Vagina (tissue), 2 donors: ENCODE measurements at regions not wholly inside any gene's neighbourhood (a gene's known extent, or its start where the extent isn't known, plus 50 kb on each side); places are given as distances from the start of the nearest gene placed in this dataset.

Experiments
- DNase-seq, 2 donors: peaks; one replicate each; pipeline ENCODE4 v3.0.0-alpha.2; 2017; ENCODE audit errors: extremely low spot score in 2 of 2
- H3K27ac ChIP-seq: fragments of 200-600 bp; sonication (generic); one replicate; pipeline ENCODE4 v1.5.1; 2019
- H3K27me3 ChIP-seq: fragments of 200-600 bp; sonication (generic); one replicate; pipeline ENCODE4 v1.5.1; 2019
- H3K36me3 ChIP-seq, 2 donors: fragments of 200-600 bp; sonication (generic); one replicate each; pipeline ENCODE4 v1.5.1; 2017 to 2019
- H3K4me1 ChIP-seq: fragments of 200-600 bp; sonication (generic); one replicate; pipeline ENCODE4 v1.5.1; 2019
- H3K4me3 ChIP-seq, 2 donors: fragments of 200-600 bp; sonication (generic); 1 replicate in 1 of 2; 2 replicates in 1 of 2; pipeline ENCODE4 v1.5.1; 2016 to 2019
- H3K9me3 ChIP-seq: fragments of 200-600 bp; sonication (generic); one replicate; pipeline ENCODE4 v1.5.1; 2019
- POLR2A ChIP-seq, 2 donors: fragments of 450-650 bp; IDR thresholded peaks; one replicate each; pipeline ENCODE4 v1.6.1; 2017; ENCODE audit warnings: antibody characterized with exemption in 2 of 2, mild to moderate bottlenecking in 2 of 2, moderate library complexity in 2 of 2
- POLR2AphosphoS5 ChIP-seq, 2 donors: sonication (generic); formaldehyde crosslinking; IDR thresholded peaks; one replicate each; pipeline ENCODE4 v1.9.0; 2017; ENCODE audit warnings: antibody characterized with exemption in 2 of 2, mild to moderate bottlenecking in 2 of 2, low read depth in 1 of 2; ENCODE audit not compliant: insufficient read depth in 1 of 2
- intact Hi-C: fragments of 100-400 bp; cut with DNase I; formaldehyde crosslinking; loops from one replicate; pipeline ENCODE4 v1.15.1; 2023
- TF ChIP-seq, protein P1 (sequence below), 3 experiments: fragments of 450-650 bp in 2 of 3; fragments of 200-600 bp in 1 of 3; sonication (generic) in 1 of 3; IDR thresholded peaks; one replicate each; pipeline ENCODE4 v1.5.1; 2017 to 2019; ENCODE audit warnings: antibody characterized with exemption in 3 of 3, mild to moderate bottlenecking in 2 of 3, moderate library complexity in 2 of 3

DNA sequence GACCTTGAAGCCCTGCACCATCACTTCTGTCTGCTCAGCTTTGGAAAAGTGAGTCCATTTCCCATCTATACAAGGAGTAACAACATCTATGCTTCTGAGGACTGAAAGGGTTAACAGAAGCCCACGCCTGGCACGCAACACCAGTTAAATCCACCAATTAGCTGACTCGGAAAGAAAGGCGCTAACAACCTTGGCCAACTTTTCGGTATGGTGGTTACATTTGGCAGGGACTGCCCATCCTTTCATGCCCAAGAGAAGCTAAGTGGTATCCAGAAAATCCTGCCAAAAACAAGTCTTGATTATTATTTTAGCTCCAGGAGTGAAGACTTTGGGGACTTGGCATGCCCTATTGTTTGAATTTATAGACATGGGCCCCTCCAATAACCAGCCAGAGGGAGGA lies 202.3 kb upstream of the RPL38 start:
- Histone ChIP-seq H3K4me3 (no peak overlapping the region), H3K4me1 (peaks cover 12% of the 10 kb centered on the region), H3K27me3 (no peaks in the 10 kb centered on the region), H3K9me3 (no peaks in the 10 kb centered on the region), H3K27ac (no peak overlapping the region), H3K36me3 (no peaks in the 10 kb centered on the region)
- intact Hi-C loops, result no loop called here
- no peak for DNase-seq
- TF ChIP-seq POLR2AphosphoS5 (IDR thresholded peaks at IDR 0.05; ENCODE audit: insufficient read depth in 1 of 2, low read depth in 1 of 2), result no peak
- TF ChIP-seq, protein P1, sequence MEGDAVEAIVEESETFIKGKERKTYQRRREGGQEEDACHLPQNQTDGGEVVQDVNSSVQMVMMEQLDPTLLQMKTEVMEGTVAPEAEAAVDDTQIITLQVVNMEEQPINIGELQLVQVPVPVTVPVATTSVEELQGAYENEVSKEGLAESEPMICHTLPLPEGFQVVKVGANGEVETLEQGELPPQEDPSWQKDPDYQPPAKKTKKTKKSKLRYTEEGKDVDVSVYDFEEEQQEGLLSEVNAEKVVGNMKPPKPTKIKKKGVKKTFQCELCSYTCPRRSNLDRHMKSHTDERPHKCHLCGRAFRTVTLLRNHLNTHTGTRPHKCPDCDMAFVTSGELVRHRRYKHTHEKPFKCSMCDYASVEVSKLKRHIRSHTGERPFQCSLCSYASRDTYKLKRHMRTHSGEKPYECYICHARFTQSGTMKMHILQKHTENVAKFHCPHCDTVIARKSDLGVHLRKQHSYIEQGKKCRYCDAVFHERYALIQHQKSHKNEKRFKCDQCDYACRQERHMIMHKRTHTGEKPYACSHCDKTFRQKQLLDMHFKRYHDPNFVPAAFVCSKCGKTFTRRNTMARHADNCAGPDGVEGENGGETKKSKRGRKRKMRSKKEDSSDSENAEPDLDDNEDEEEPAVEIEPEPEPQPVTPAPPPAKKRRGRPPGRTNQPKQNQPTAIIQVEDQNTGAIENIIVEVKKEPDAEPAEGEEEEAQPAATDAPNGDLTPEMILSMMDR (IDR thresholded peaks at IDR 0.05), result no peak
- no peak for TF ChIP-seq POLR2A (IDR thresholded peaks at IDR 0.05)

DNA sequence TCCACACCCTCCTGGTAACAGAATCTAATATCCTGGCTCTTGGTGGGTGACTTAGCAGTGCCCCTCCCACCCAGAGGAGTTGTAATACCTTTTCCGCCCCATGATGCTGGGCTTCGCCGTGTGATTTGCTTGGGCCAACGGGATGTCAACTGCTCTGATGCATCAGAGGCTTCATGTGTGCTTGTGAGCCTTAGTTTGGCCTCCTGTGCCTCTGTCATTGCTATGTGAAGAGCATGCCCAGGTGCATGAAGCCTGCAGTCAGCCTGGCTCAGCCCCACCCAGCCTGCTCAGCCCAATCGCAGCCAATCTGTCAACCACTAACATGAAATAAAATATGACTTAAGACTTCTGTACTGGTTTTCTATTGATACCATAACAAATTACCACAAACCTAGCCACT lies 201.2 kb upstream of the RPL38 start:
- H3K9me3 ChIP-seq, result no peaks in the 10 kb centered on the region
- no peak overlapping the region for H3K27ac ChIP-seq
- no peak for DNase-seq
- intact Hi-C loops, result no loop called here
- H3K36me3 ChIP-seq, result no peaks in the 10 kb centered on the region
- H3K4me3 ChIP-seq, result no peak overlapping the region
- peaks cover 12% of the 10 kb centered on the region for H3K4me1 ChIP-seq
- no peak for TF ChIP-seq POLR2A (IDR thresholded peaks at IDR 0.05)
- TF ChIP-seq POLR2AphosphoS5 (IDR thresholded peaks at IDR 0.05; ENCODE audit: insufficient read depth in 1 of 2, low read depth in 1 of 2), result no peak
- TF ChIP-seq, protein P1 (IDR thresholded peaks at IDR 0.05), result no peak
- no peaks in the 10 kb centered on the region for H3K27me3 ChIP-seq

DNA sequence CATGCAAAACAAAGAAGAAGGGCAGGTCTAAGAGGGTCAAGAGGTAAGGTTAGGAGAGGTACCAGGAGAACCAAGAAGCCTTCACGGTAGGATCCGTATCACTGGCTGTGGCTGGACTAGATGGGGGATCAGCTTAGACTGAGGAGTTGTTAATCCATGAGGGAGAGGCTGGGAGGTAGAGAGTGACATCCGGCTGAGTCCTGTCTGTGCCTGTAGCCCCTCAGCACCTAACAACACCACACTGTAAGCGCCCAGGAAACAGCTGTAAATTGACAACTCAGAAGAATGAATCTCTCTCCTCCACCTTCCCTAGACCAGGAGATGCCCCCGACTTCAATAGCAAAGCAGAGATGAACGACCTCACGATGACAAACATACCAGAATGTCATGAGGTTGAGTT lies 199.4 kb upstream of the RPL38 start:
- no peaks in the 10 kb centered on the region for H3K27me3 ChIP-seq
- intact Hi-C loops, result no loop called here
- H3K4me1 ChIP-seq, result peaks cover 5% of the 10 kb centered on the region
- H3K36me3 ChIP-seq, result no peaks in the 10 kb centered on the region
- H3K9me3 ChIP-seq, result no peaks in the 10 kb centered on the region
- TF ChIP-seq POLR2A (IDR thresholded peaks at IDR 0.05), result no peak
- no peak for TF ChIP-seq POLR2AphosphoS5 (IDR thresholded peaks at IDR 0.05; ENCODE audit: insufficient read depth in 1 of 2, low read depth in 1 of 2)
- TF ChIP-seq, protein P1 (IDR thresholded peaks at IDR 0.05), result no peak
- H3K27ac ChIP-seq, result no peak overlapping the region
- H3K4me3 ChIP-seq, result no peak overlapping the region
- DNase-seq, result no peak

DNA sequence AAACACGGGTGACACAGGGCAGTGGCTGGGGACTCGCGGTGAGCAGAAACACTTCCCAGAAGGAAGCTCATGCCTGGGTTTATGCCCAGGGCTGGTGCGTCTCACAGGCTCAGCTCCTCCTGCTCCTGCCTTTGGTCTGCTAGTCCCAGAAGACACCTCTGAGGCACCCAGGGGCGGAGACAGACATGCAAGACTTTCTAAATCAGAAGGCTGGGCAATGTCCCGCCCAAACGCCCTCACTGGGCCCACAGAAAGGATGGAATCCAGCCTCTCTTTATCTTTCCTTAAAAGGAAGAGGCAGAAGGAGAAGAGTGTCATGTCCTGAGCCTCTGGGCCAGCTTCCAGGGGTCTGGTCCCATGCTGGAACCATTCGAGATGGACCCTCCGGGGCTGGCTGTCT lies 197.7 kb upstream of the RPL38 start:
- no peaks in the 10 kb centered on the region for H3K4me1 ChIP-seq
- no peaks in the 10 kb centered on the region for H3K9me3 ChIP-seq
- no peak overlapping the region for H3K27ac ChIP-seq
- TF ChIP-seq POLR2AphosphoS5 (IDR thresholded peaks at IDR 0.05; ENCODE audit: insufficient read depth in 1 of 2, low read depth in 1 of 2) (no peak), POLR2A (IDR thresholded peaks at IDR 0.05) (no peak)
- TF ChIP-seq, protein P1 (IDR thresholded peaks at IDR 0.05), result no peak
- H3K4me3 ChIP-seq, result no peak overlapping the region
- DNase-seq, result no peak
- intact Hi-C loops, result no loop called here
- no peaks in the 10 kb centered on the region for H3K27me3 ChIP-seq
- H3K36me3 ChIP-seq, result no peaks in the 10 kb centered on the region

DNA sequence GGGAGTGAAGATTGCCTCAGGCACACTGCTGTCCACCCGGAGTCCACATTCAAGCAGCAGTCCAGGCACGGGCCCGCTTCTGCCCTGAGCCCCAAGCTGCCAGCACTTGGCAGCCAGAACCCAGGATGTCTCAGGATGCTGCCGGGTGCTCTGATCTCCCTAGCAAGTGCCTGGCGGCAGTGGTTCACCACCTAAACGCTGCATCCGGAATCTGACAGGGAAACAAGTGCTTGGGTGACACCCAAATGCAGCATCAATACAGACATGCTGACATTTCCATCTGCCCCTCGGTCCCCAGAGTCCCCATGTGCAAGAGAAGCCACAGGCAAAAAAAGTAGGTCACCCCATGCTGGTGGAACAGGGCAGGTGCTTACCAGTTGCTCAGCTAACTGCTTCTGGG lies 197.1 kb upstream of the RPL38 start:
- intact Hi-C loops, result no loop called here
- TF ChIP-seq, protein P1 (IDR thresholded peaks at IDR 0.05), result no peak
- TF ChIP-seq POLR2AphosphoS5 (IDR thresholded peaks at IDR 0.05; ENCODE audit: insufficient read depth in 1 of 2, low read depth in 1 of 2) (no peak), POLR2A (IDR thresholded peaks at IDR 0.05) (no peak)
- DNase-seq, result no peak
- no peaks in the 10 kb centered on the region for H3K27me3 ChIP-seq
- H3K36me3 ChIP-seq, result no peaks in the 10 kb centered on the region
- no peak overlapping the region for H3K27ac ChIP-seq
- no peaks in the 10 kb centered on the region for H3K9me3 ChIP-seq
- H3K4me1 ChIP-seq, result no peaks in the 10 kb centered on the region
- H3K4me3 ChIP-seq, result no peak overlapping the region
